RWPE2 (cell line): ENCODE measurements at regions not wholly inside any gene's neighbourhood (a gene's known extent, or its start where the extent isn't known, plus 50 kb on each side); places are given as distances from the start of the nearest gene placed in this dataset.

Experiments used
- ATAC-seq: fragments of 200-7000 bp; cut with Tn5 transposase; 3 replicates; pipeline ENCODE4 v1.9.1; 2021; ENCODE audit warnings: low read depth
- DNase-seq: peaks from one replicate; pipeline ENCODE4 v3.0.0-alpha.2; 2020; ENCODE audit warnings: low spot score
- H3K27ac ChIP-seq: fragments of 450-650 bp; 2 replicates; pipeline ENCODE4 v1.5.1; 2017; ENCODE audit warnings: mild to moderate bottlenecking; ENCODE audit not compliant: poor library complexity, severe bottlenecking
- H3K27me3 ChIP-seq: fragments of 250-450 bp; sonication (Bioruptor Pico); 2 replicates; pipeline ENCODE4 v1.5.1; 2021; ENCODE audit warnings: mild to moderate bottlenecking, moderate library complexity; ENCODE audit not compliant: insufficient read depth, poor library complexity, severe bottlenecking
- H3K36me3 ChIP-seq: fragments of 250-450 bp; sonication (Bioruptor Pico); 2 replicates; pipeline ENCODE4 v1.5.1; 2020; ENCODE audit warnings: low read depth, mild to moderate bottlenecking, moderate library complexity
- H3K4me1 ChIP-seq: fragments of 250-450 bp; sonication (Bioruptor Pico); 2 replicates; pipeline ENCODE4 v1.5.1; 2021; ENCODE audit warnings: mild to moderate bottlenecking, moderate library complexity; ENCODE audit not compliant: insufficient read depth, poor library complexity, severe bottlenecking
- H3K4me3 ChIP-seq: fragments of 250-450 bp; sonication (Bioruptor Pico); 2 replicates; pipeline ENCODE4 v1.5.1; 2021; ENCODE audit warnings: mild to moderate bottlenecking, moderate library complexity; ENCODE audit not compliant: severe bottlenecking
- H3K9me3 ChIP-seq: fragments of 250-450 bp; sonication (Bioruptor Pico); 2 replicates; pipeline ENCODE4 v1.5.1; 2021; ENCODE audit warnings: mild to moderate bottlenecking, moderate library complexity; ENCODE audit not compliant: severe bottlenecking
- CTCF ChIP-seq: fragments of 450-650 bp; IDR thresholded peaks from one replicate; pipeline ENCODE4 v1.5.1; 2017; ENCODE audit warnings: mild to moderate bottlenecking, moderate library complexity; ENCODE audit not compliant: poor library complexity, severe bottlenecking

- no peak for ATAC-seq
- H3K4me1 ChIP-seq = peaks cover 20% of the 10 kb centered on the region
- no peaks in the 10 kb centered on the region for H3K9me3 ChIP-seq
- no peak for DNase-seq
- no peaks in the 10 kb centered on the region for H3K36me3 ChIP-seq
- H3K4me3 ChIP-seq = no peak overlapping the region
- TF ChIP-seq CTCF = no peak
- H3K27ac ChIP-seq = no peak overlapping the region
- H3K27me3 ChIP-seq = no peaks in the 10 kb centered on the region
Measured at GRCh38 chr16:85346404-85347212, 234.3 kb upstream of the CIBAR2 start.

DNA sequence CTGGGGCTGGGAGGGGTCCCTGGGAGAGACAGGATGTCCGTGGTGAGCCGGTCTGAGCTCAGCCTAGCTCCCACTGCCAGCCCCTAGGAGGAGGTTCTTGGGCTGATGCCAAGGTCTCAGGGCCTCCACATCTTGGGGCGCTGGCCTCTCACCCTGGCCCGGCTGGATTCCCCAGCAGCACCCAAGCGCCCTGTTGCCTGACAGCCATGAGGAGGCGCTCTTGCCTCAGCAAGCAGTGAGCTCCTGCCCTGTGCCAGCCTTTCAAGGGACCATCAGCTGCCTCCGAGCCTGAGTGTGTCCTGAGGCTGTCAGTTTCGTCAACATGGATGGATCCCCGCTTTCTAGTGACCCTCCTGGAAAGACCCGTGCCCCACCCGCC, 234.9 kb upstream of the CIBAR2 start:
- Histone ChIP-seq H3K27me3 (no peaks in the 10 kb centered on the region), H3K27ac (no peak overlapping the region), H3K4me1 (peaks cover 20% of the 10 kb centered on the region), H3K36me3 (no peaks in the 10 kb centered on the region), H3K4me3 (no peak overlapping the region), H3K9me3 (no peaks in the 10 kb centered on the region)
- ATAC-seq (peak; percentile 38; the same call in 2 of the 3 replicates), DNase-seq (no peak)
- peak; percentile 44 for TF ChIP-seq CTCF

DNA sequence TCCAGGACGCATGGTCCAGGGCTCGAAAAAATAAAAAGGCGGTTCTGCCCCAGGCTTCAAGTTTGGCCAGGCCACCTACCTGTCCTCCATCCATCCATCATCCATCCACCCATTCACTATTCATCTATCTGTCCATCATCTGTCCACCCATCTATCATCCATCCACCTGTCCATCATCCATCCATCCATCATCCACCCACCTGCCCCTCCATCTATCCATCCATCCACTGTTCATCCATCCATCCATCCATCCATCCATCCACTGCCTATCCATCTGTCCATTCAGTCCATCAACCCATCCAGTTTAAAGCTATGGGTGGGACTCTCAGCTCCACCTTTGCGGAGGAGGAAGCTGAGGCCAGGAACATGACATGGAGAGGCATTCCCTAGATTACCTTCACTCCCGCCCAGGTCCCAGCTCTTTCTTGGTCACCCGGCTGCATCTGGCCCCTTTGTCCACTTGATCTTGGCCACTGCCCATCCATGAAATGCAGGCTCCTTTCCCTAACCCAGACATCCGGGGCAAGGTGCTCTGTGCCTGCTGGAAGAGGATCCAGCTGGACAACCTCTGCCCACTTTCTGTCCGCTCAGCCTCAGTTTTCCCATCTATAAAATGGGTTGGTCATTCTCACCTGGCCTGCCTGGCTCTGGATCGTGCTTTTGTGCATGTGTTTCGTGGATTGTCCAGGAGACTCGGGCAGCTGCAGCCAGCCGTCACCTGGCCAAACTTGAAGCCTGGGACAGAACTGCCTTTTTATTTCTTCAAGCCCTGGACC, 236.0 kb upstream of the CIBAR2 start:
- no peak for ATAC-seq
- no peak for TF ChIP-seq CTCF
- Histone ChIP-seq H3K36me3 (no peaks in the 10 kb centered on the region), H3K4me1 (peaks cover 20% of the 10 kb centered on the region), H3K4me3 (no peak overlapping the region), H3K27me3 (no peaks in the 10 kb centered on the region), H3K9me3 (no peaks in the 10 kb centered on the region), H3K27ac (no peak overlapping the region)
- no peak for DNase-seq

DNA sequence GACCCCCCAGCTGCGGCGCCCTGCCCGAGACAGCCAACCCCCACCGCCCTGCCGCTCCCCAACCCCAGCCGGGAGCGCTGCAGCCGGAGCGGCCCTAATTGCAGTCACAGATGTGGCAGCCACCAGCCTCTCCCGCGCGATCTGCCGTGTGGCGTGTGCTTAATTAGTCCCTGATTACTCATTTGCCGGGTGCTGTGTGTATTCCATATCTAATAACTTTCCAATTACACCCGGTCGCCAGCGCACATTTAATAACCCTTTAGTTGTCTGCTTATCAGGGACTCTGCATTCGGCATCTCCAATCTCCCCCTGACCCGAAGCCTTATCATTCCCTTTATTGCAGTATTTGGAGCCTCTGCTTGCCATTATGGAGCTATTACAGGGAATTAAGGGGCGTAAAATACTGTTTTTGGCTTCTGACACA, 236.7 kb upstream of the CIBAR2 start:
- no peaks in the 10 kb centered on the region for H3K36me3 ChIP-seq
- H3K27ac ChIP-seq = no peak overlapping the region
- DNase-seq (no peak), ATAC-seq (no peak)
- H3K9me3 ChIP-seq = no peaks in the 10 kb centered on the region
- H3K27me3 ChIP-seq = no peaks in the 10 kb centered on the region
- no peak for TF ChIP-seq CTCF
- H3K4me3 ChIP-seq = no peak overlapping the region
- H3K4me1 ChIP-seq = peaks cover 26% of the 10 kb centered on the region
